ENCODE measurements at regions not wholly inside any gene's neighbourhood (a gene's known extent, or its start where the extent isn't known, plus 50 kb on each side); places are given as distances from the start of the nearest gene placed in this dataset.

GRCh38 chr7:63040336-63040735 is 958.3 kb upstream of the ZNF722 start:
- Mint-ChIP-seq H3K4me3 (ENCODE audit: unreplicated experiment) (no peak overlapping the region), H3K27me3 (ENCODE audit: unreplicated experiment) (no peaks in the 10 kb centered on the region), H3K36me3 (ENCODE audit: unreplicated experiment) (no peaks in the 10 kb centered on the region), H3K9me3 (ENCODE audit: unreplicated experiment) (peaks cover 73% of the 10 kb centered on the region), H3K4me1 (ENCODE audit: unreplicated experiment) (no peaks in the 10 kb centered on the region), H3K27ac (ENCODE audit: unreplicated experiment) (no peak overlapping the region)
- DNase-seq (ENCODE audit: extremely low spot score, unreplicated experiment), result peak; percentile 78
- no peak for TF ChIP-seq CTCF (IDR thresholded peaks at IDR 0.05)

- Mint-ChIP-seq H3K4me3 (ENCODE audit: unreplicated experiment) (no peak overlapping the region), H3K36me3 (ENCODE audit: unreplicated experiment) (no peaks in the 10 kb centered on the region), H3K27me3 (ENCODE audit: unreplicated experiment) (no peaks in the 10 kb centered on the region), H3K27ac (ENCODE audit: unreplicated experiment) (no peak overlapping the region), H3K9me3 (ENCODE audit: unreplicated experiment) (peaks cover 66% of the 10 kb centered on the region), H3K4me1 (ENCODE audit: unreplicated experiment) (no peaks in the 10 kb centered on the region)
- TF ChIP-seq CTCF (IDR thresholded peaks at IDR 0.05), result no peak
- DNase-seq (ENCODE audit: extremely low spot score, unreplicated experiment), result peak; percentile 83
Observed at GRCh38 chr7:63040966-63041610, 957.6 kb upstream of the ZNF722 start.

- H3K4me3 Mint-ChIP-seq (ENCODE audit: unreplicated experiment), result no peak overlapping the region
- no peak for TF ChIP-seq CTCF (IDR thresholded peaks at IDR 0.05)
- peaks cover 62% of the 10 kb centered on the region for H3K9me3 Mint-ChIP-seq (ENCODE audit: unreplicated experiment)
- peak; percentile 77 for DNase-seq (ENCODE audit: extremely low spot score, unreplicated experiment)
- H3K27ac Mint-ChIP-seq (ENCODE audit: unreplicated experiment), result no peak overlapping the region
- H3K4me1 Mint-ChIP-seq (ENCODE audit: unreplicated experiment), result no peaks in the 10 kb centered on the region
- no peaks in the 10 kb centered on the region for H3K36me3 Mint-ChIP-seq (ENCODE audit: unreplicated experiment)
- H3K27me3 Mint-ChIP-seq (ENCODE audit: unreplicated experiment), result no peaks in the 10 kb centered on the region
Observed at GRCh38 chr7:63041786-63042185, 956.9 kb upstream of the ZNF722 start.

- no peaks in the 10 kb centered on the region for H3K27me3 Mint-ChIP-seq (ENCODE audit: unreplicated experiment)
- H3K4me1 Mint-ChIP-seq (ENCODE audit: unreplicated experiment), result no peaks in the 10 kb centered on the region
- H3K9me3 Mint-ChIP-seq (ENCODE audit: unreplicated experiment), result peaks cover 51% of the 10 kb centered on the region
- DNase-seq (ENCODE audit: extremely low spot score, unreplicated experiment), result peak; percentile 75
- no peak for TF ChIP-seq CTCF (IDR thresholded peaks at IDR 0.05)
- no peak overlapping the region for H3K27ac Mint-ChIP-seq (ENCODE audit: unreplicated experiment)
- H3K36me3 Mint-ChIP-seq (ENCODE audit: unreplicated experiment), result no peaks in the 10 kb centered on the region
- no peak overlapping the region for H3K4me3 Mint-ChIP-seq (ENCODE audit: unreplicated experiment)
Observed at GRCh38 chr7:63042730-63043511, 955.7 kb upstream of the ZNF722 start.

Measured in osteocyte (in vitro differentiated cells).